Hepatocyte (in vitro differentiated cells): ENCODE measurements at regions not wholly inside any gene's neighbourhood (a gene's known extent, or its start where the extent isn't known, plus 50 kb on each side); places are given as distances from the start of the nearest gene placed in this dataset.

ENCODE experiments used
- DNase-seq: peaks from one replicate; pipeline ENCODE4 v3.0.0-alpha.2; 2016; ENCODE audit warnings: low spot score
- H2AFZ ChIP-seq: fragments of 200-600 bp; sonication (generic); 2 replicates; pipeline ENCODE4 v1.6.0; 2016; ENCODE audit warnings: antibody characterized with exemption, mild to moderate bottlenecking
- H3K27ac ChIP-seq: fragments of 200-600 bp; sonication (generic); 2 replicates; pipeline ENCODE4 v1.5.1; 2016; ENCODE audit warnings: mild to moderate bottlenecking
- H3K27me3 ChIP-seq: fragments of 200-600 bp; sonication (generic); 2 replicates; pipeline ENCODE4 v1.6.1; 2016
- H3K36me3 ChIP-seq: fragments of 200-600 bp; sonication (generic); replicated peaks from 2 replicates; pipeline ENCODE4 v1.5.1; 2016; ENCODE audit warnings: low read depth; ENCODE audit not compliant: insufficient read depth
- H3K4me1 ChIP-seq: fragments of 200-600 bp; sonication (generic); 2 replicates; pipeline ENCODE4 v1.5.1; 2016; ENCODE audit warnings: mild to moderate bottlenecking, moderate library complexity; ENCODE audit not compliant: insufficient read depth
- H3K4me2 ChIP-seq: fragments of 200-600 bp; sonication (generic); 2 replicates; pipeline ENCODE4 v1.6.0; 2016
- H3K4me3 ChIP-seq: fragments of 200-600 bp; sonication (generic); 2 replicates; pipeline ENCODE4 v1.5.1; 2016; ENCODE audit warnings: mild to moderate bottlenecking
- H3K79me2 ChIP-seq: fragments of 200-600 bp; sonication (generic); 2 replicates; pipeline ENCODE4 v1.6.0; 2017; ENCODE audit warnings: mild to moderate bottlenecking
- H3K9me2 ChIP-seq: fragments of 200-600 bp; sonication (generic); replicated peaks from 2 replicates; pipeline ENCODE4 v1.6.0; 2017; ENCODE audit warnings: mild to moderate bottlenecking; ENCODE audit not compliant: insufficient read depth
- H3K9me3 ChIP-seq: fragments of 200-600 bp; sonication (generic); 2 replicates; pipeline ENCODE4 v1.5.1; 2016; ENCODE audit warnings: low read depth, mild to moderate bottlenecking
- H4K20me1 ChIP-seq: fragments of 200-600 bp; sonication (generic); 2 replicates; pipeline ENCODE4 v1.6.0; 2016; ENCODE audit warnings: mild to moderate bottlenecking; ENCODE audit not compliant: insufficient read depth, poor library complexity, severe bottlenecking
- CTCF ChIP-seq: fragments of 200-600 bp; sonication (generic); IDR thresholded peaks from 2 replicates; pipeline ENCODE4 v1.5.1; 2016; ENCODE audit warnings: antibody characterized with exemption, mild to moderate bottlenecking; ENCODE audit not compliant: poor library complexity
- EZH2 ChIP-seq: fragments of 200-600 bp; sonication (generic); IDR thresholded peaks from 2 replicates; pipeline ENCODE4 v1.6.1; 2016; ENCODE audit warnings: antibody characterized with exemption, mild to moderate bottlenecking, borderline replicate concordance
- EZH2phosphoT487 ChIP-seq: fragments of 200-600 bp; sonication (generic); IDR thresholded peaks from one replicate; pipeline ENCODE4 v1.6.1; 2018; ENCODE audit warnings: antibody characterized with exemption, mild to moderate bottlenecking, low read depth, moderate library complexity; ENCODE audit not compliant: unreplicated experiment, severe bottlenecking
- WGBS: methylation state at CpG from one replicate; pipeline ENCODE4 v1.1.6; 2016; ENCODE audit warnings: low lambda C conversion rate; ENCODE audit errors: missing lambda C conversion rate; 5-methylcytosine and 5-hydroxymethylcytosine counted together

- Histone ChIP-seq H3K9me3 (no peaks in the 10 kb centered on the region), H3K27ac (no peak overlapping the region), H3K4me1 (no peaks in the 10 kb centered on the region), H3K4me2 (no peak overlapping the region), H3K4me3 (no peak overlapping the region), H3K79me2 (no peaks in the 10 kb centered on the region), H3K9me2 (no peaks in the 10 kb centered on the region), H4K20me1 (no peaks in the 10 kb centered on the region), H3K27me3 (no peaks in the 10 kb centered on the region), H3K36me3 (no peaks in the 10 kb centered on the region), H2AFZ (no peak overlapping the region)
- WGBS: 63% methylated on average over 5 of the region's 5 CpGs
- TF ChIP-seq EZH2: no peak
- TF ChIP-seq CTCF: no peak
- TF ChIP-seq EZH2phosphoT487: no peak
- DNase-seq: no peak
Measured at GRCh38 chr4:170750519-170750918, 660.8 kb upstream of the AADAT start.

- no peaks in the 10 kb centered on the region for H3K9me3 ChIP-seq
Measured at GRCh38 chr4:170748975-170749374, 659.2 kb upstream of the AADAT start.

GRCh38 chr4:170743633-170744032 lies 653.9 kb upstream of the AADAT start:
- Histone ChIP-seq H3K4me2 (no peak overlapping the region), H3K4me3 (no peak overlapping the region), H3K27ac (no peak overlapping the region), H2AFZ (no peak overlapping the region), H3K9me3 (no peaks in the 10 kb centered on the region), H4K20me1 (no peaks in the 10 kb centered on the region), H3K9me2 (no peaks in the 10 kb centered on the region), H3K36me3 (no peaks in the 10 kb centered on the region), H3K27me3 (no peaks in the 10 kb centered on the region), H3K4me1 (no peaks in the 10 kb centered on the region), H3K79me2 (no peaks in the 10 kb centered on the region)
- TF ChIP-seq EZH2phosphoT487: no peak
- TF ChIP-seq EZH2: no peak
- no peak for TF ChIP-seq CTCF
- DNase-seq: peak; percentile 17
- WGBS: 74% methylated on average over 13 of the region's 13 CpGs

More at GRCh38 chr4:170748975-170749374, 659.2 kb upstream of the AADAT start:
- Histone ChIP-seq H3K36me3 (no peaks in the 10 kb centered on the region), H3K4me3 (no peak overlapping the region), H3K27me3 (no peaks in the 10 kb centered on the region), H2AFZ (no peak overlapping the region), H4K20me1 (no peaks in the 10 kb centered on the region), H3K4me1 (no peaks in the 10 kb centered on the region), H3K27ac (no peak overlapping the region), H3K79me2 (no peaks in the 10 kb centered on the region), H3K4me2 (no peak overlapping the region), H3K9me2 (no peaks in the 10 kb centered on the region)
- no peak for TF ChIP-seq EZH2phosphoT487
- TF ChIP-seq EZH2: no peak
- no peak for TF ChIP-seq CTCF
- no peak for DNase-seq
- WGBS: 95% methylated on average over 1 of the region's 2 CpGs

- no peak for DNase-seq
- Histone ChIP-seq H2AFZ (no peak overlapping the region), H4K20me1 (no peaks in the 10 kb centered on the region), H3K4me2 (no peak overlapping the region), H3K4me3 (no peak overlapping the region), H3K79me2 (no peaks in the 10 kb centered on the region), H3K27me3 (no peaks in the 10 kb centered on the region), H3K36me3 (no peaks in the 10 kb centered on the region), H3K9me2 (no peaks in the 10 kb centered on the region), H3K9me3 (no peaks in the 10 kb centered on the region), H3K4me1 (no peaks in the 10 kb centered on the region), H3K27ac (no peak overlapping the region)
- WGBS: 88% methylated on average over 4 of the region's 4 CpGs
- no peak for TF ChIP-seq CTCF
- no peak for TF ChIP-seq EZH2phosphoT487
- TF ChIP-seq EZH2: no peak
Measured at GRCh38 chr4:170741856-170742255, 652.1 kb upstream of the AADAT start.
